Peyer's patch (tissue), 4 donors: ENCODE measurements at regions not wholly inside any gene's neighbourhood (a gene's known extent, or its start where the extent isn't known, plus 50 kb on each side); places are given as distances from the start of the nearest gene placed in this dataset.

ENCODE experiments used
- DNase-seq, 3 donors: peaks; one replicate each; pipeline ENCODE4 v3.0.0-alpha.2; 2017 to 2019
- H3K27ac ChIP-seq, 4 donors: fragments of 200-600 bp; sonication (generic); one replicate each; pipeline ENCODE4 v1.5.1; 2016 to 2019
- H3K27me3 ChIP-seq, 2 donors: fragments of 200-600 bp; sonication (generic); one replicate each; pipeline ENCODE4 v1.5.1; 2019
- H3K36me3 ChIP-seq, 3 donors: fragments of 200-600 bp; sonication (generic); one replicate each; pipeline ENCODE4 v1.5.1; 2016 to 2019
- H3K4me1 ChIP-seq, 4 donors: fragments of 200-600 bp; sonication (generic); one replicate each; pipeline ENCODE4 v1.5.1; 2016 to 2019
- H3K4me3 ChIP-seq, 4 donors: fragments of 200-600 bp; sonication (generic); 1 replicate in 3 of 4; 2 replicates in 1 of 4; pipeline ENCODE4 v1.5.1; 2016 to 2019; ENCODE audit warnings: mild to moderate bottlenecking in 1 of 4
- H3K9me3 ChIP-seq, 4 donors: fragments of 200-600 bp; sonication (generic); one replicate each; pipeline ENCODE4 v1.5.1; 2016 to 2019; ENCODE audit warnings: mild to moderate bottlenecking in 1 of 4
- CTCF ChIP-seq, 6 experiments: fragments of 450-650 bp in 4 of 6; fragments of 200-600 bp in 2 of 6; sonication (generic) in 1 of 6; IDR thresholded peaks; one replicate each; pipeline ENCODE4 v1.5.1; 2017 to 2019; ENCODE audit warnings: antibody characterized with exemption in 6 of 6, mild to moderate bottlenecking in 3 of 6, moderate library complexity in 1 of 6
- POLR2A ChIP-seq, 2 donors: fragments of 450-650 bp; IDR thresholded peaks; one replicate each; pipeline ENCODE4 v1.5.1; 2017; ENCODE audit warnings: antibody characterized with exemption in 2 of 2, mild to moderate bottlenecking in 2 of 2, moderate library complexity in 2 of 2

DNA sequence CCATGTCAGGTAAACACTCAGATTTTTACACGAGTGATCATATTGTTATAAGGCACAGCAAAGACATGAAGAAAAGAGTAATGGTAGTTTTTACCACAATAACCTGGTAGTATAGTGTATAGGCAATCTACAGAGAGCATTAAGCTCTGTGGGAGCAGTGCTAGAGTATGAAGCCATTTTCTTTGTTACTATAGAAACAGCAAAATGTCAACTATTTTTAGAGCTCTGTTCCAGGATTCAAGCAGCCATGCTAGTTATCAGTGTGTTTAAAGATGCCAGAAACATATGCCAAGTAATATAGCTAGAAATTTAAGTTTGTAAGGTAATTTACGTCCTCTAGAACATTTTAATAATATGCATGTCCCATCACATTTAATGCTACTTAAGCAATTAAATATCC is 77.6 kb upstream of the RGS18 start:
- no peak for TF ChIP-seq CTCF (IDR thresholded peaks at IDR 0.05)
- Histone ChIP-seq H3K36me3 (no peaks in the 10 kb centered on the region), H3K27ac (no peak overlapping the region), H3K4me3 (no peak overlapping the region), H3K4me1 (no peaks in the 10 kb centered on the region), H3K9me3 (no peaks in the 10 kb centered on the region), H3K27me3 (no peaks in the 10 kb centered on the region)
- DNase-seq: no peak

DNA sequence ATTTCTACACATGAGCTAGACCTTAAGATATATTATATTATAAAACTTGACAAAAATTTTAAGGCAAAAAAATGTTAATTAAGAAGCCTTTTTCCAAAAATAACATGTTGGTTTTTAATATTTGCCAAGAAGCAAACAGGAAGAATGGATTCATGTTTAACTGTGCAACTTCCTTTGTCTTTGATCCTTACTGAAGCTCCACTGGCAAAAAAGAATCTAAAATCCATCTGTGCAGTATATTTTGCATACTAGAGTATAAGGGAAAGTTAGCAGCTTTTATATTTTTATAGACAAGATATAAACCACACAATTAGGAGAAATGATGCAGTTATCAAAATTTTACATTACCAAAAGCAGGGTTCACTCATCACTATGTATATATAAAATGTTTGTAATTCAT is 76.9 kb upstream of the RGS18 start:
- Histone ChIP-seq H3K9me3 (no peaks in the 10 kb centered on the region), H3K27ac (no peak overlapping the region), H3K27me3 (no peaks in the 10 kb centered on the region), H3K4me1 (no peaks in the 10 kb centered on the region), H3K4me3 (no peak overlapping the region), H3K36me3 (no peaks in the 10 kb centered on the region)
- no peak for TF ChIP-seq POLR2A (IDR thresholded peaks at IDR 0.05)
- TF ChIP-seq CTCF (IDR thresholded peaks at IDR 0.05): no peak
- DNase-seq: no peak

DNA sequence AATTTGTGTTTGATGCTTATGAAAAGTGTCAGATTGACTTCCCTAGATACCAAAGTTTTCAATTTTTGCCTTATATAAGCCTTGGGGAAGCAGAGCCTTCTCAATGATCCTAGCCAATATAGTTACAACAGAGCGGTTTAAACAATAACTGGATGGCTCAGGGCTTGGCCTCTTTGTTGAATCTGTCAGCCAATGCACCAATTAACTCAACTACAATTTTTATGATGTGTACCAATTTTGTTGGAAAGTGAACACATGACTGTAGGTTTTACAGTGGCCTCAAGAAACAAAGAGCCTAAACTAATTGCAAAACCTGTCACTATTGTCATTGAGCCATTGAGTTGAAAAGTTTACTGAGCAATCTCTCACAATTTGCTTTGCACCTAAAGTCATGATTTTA is 71.6 kb upstream of the RGS18 start:
- H3K36me3 ChIP-seq: no peaks in the 10 kb centered on the region
- no peak for DNase-seq

DNA sequence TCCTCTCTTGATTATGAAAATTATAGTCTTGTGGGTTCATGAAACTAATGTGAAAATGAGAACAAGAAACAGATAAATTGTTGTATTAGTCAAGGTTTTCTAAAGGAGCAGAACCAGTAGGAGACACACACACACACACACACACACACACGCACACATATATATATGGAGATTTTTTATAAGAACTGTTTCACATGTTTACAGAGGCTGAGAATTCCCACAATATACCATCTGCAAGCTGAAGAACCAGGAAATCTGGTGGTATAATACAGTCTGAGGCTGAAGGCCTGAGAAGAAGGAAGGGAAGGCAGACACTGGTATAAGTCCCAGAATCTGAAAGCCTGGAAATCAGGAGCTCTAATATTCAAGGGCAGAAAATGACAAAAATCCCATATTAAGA is 70.9 kb upstream of the RGS18 start:
- no peaks in the 10 kb centered on the region for H3K36me3 ChIP-seq
- H3K4me1 ChIP-seq: no peaks in the 10 kb centered on the region
- no peaks in the 10 kb centered on the region for H3K27me3 ChIP-seq
- no peaks in the 10 kb centered on the region for H3K9me3 ChIP-seq
- TF ChIP-seq POLR2A (IDR thresholded peaks at IDR 0.05): no peak
- no peak for TF ChIP-seq CTCF (IDR thresholded peaks at IDR 0.05)
- no peak overlapping the region for H3K27ac ChIP-seq
- H3K4me3 ChIP-seq: no peak overlapping the region
- no peak for DNase-seq

More for the DNA sequence above, 71.6 kb upstream of the RGS18 start:
- H3K4me1 ChIP-seq: no peaks in the 10 kb centered on the region
- H3K27me3 ChIP-seq: no peaks in the 10 kb centered on the region
- no peaks in the 10 kb centered on the region for H3K9me3 ChIP-seq
- no peak overlapping the region for H3K4me3 ChIP-seq
- no peak for TF ChIP-seq CTCF (IDR thresholded peaks at IDR 0.05)
- TF ChIP-seq POLR2A (IDR thresholded peaks at IDR 0.05): no peak
- no peak overlapping the region for H3K27ac ChIP-seq

DNA sequence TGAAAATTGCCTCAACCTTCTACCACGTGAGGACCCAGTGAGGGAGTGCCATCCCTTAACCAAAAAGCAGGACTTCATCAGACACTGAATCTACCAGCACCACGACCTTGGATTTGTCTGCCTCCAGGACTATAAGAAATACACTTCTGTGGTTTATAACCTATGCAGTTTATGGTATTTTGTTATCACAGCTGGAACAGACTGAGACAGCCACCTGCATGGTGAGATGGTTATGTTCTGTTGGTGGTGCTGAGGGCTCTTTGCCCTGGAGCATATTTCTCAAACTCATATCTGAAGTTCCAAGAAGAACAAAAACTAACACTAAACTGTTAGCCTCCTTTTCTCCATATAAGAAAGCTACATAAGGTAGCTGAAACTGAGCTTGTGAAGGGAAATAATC is 69.8 kb upstream of the RGS18 start:
- DNase-seq: no peak
- TF ChIP-seq POLR2A (IDR thresholded peaks at IDR 0.05) (no peak), CTCF (IDR thresholded peaks at IDR 0.05) (no peak)
- H3K36me3 ChIP-seq: no peaks in the 10 kb centered on the region
- H3K27me3 ChIP-seq: no peaks in the 10 kb centered on the region
- H3K9me3 ChIP-seq: no peaks in the 10 kb centered on the region
- H3K4me1 ChIP-seq: no peaks in the 10 kb centered on the region
- H3K4me3 ChIP-seq: no peak overlapping the region
- H3K27ac ChIP-seq: no peak overlapping the region

DNA sequence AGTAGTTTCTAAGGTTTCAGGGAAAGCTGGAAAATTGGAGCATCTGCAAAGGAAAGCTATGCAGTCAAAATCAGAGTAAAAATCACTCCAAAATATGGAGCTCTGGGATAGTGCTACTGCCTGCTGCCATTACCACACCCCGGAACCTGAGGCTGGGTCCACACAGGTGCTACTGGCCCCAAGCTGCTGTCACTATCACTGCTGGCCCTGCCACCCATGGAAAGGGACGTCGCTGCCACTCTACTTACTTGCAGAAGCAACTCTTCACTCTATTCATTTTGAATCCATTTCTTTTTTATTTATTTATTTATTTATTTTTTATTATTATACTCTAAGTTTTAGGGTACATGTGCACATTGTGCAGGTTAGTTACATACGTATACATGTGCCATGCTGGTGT is 60.3 kb upstream of the RGS18 start:
- Histone ChIP-seq H3K27ac (no peak overlapping the region), H3K4me3 (no peak overlapping the region), H3K27me3 (no peaks in the 10 kb centered on the region), H3K36me3 (no peaks in the 10 kb centered on the region), H3K4me1 (no peaks in the 10 kb centered on the region), H3K9me3 (no peaks in the 10 kb centered on the region)
- no peak for TF ChIP-seq POLR2A (IDR thresholded peaks at IDR 0.05)
- no peak for TF ChIP-seq CTCF (IDR thresholded peaks at IDR 0.05)
- DNase-seq: no peak
